HG03045 (cell line): ENCODE measurements at regions not wholly inside any gene's neighbourhood (a gene's known extent, or its start where the extent isn't known, plus 50 kb on each side); places are given as distances from the start of the nearest gene placed in this dataset.

Source experiments
- ATAC-seq: cut with Tn5 transposase; IDR thresholded peaks from one replicate; pipeline ENCODE4 v1.9.1; 2021; ENCODE audit warnings: mild to moderate bottlenecking, moderate library complexity; ENCODE audit not compliant: unreplicated experiment

- no peak for ATAC-seq
These were observed 71.3 kb upstream of the SP4 start for GRCh38 chr7:21356616-21357015.

GRCh38 chr7:21357151-21358097, 70.5 kb upstream of the SP4 start:
- ATAC-seq: no peak

- ATAC-seq: no peak
These were observed 69.2 kb upstream of the SP4 start for GRCh38 chr7:21358648-21359047.

- no peak for ATAC-seq
These were observed 68.7 kb upstream of the SP4 start for GRCh38 chr7:21359163-21359562.

GRCh38 chr7:21361413-21362125, 66.3 kb upstream of the SP4 start:
- no peak for ATAC-seq

GRCh38 chr7:21364801-21365271, 63.0 kb upstream of the SP4 start:
- ATAC-seq: peak; percentile 78

- no peak for ATAC-seq
These were observed 61.8 kb upstream of the SP4 start for GRCh38 chr7:21365866-21366624.

- ATAC-seq: no peak
These were observed 60.8 kb upstream of the SP4 start for GRCh38 chr7:21367081-21367480.

GRCh38 chr7:21367537-21367936, 60.3 kb upstream of the SP4 start:
- ATAC-seq: no peak

GRCh38 chr7:21368317-21368716, 59.6 kb upstream of the SP4 start:
- ATAC-seq: no peak

- no peak for ATAC-seq
These were observed 57.5 kb upstream of the SP4 start for GRCh38 chr7:21370283-21370982.

- no peak for ATAC-seq
These were observed 56.5 kb upstream of the SP4 start for GRCh38 chr7:21371360-21371759.

- no peak for ATAC-seq
These were observed 54.9 kb upstream of the SP4 start for GRCh38 chr7:21373031-21373430.

GRCh38 chr7:21374134-21374533, 53.7 kb upstream of the SP4 start:
- ATAC-seq: no peak

GRCh38 chr7:21377545-21377944, 50.3 kb upstream of the SP4 start:
- ATAC-seq: no peak
